AG04450 (cell line): ENCODE measurements at regions not wholly inside any gene's neighbourhood (a gene's known extent, or its start where the extent isn't known, plus 50 kb on each side); places are given as distances from the start of the nearest gene placed in this dataset.

Experiments
- CTCF ChIA-PET: fragments of 300-600, 350-600 bp; formaldehyde crosslinking; extraction: SDS; loops from one replicate; lab custom pipeline; 2022; ENCODE audit warnings: antibody characterized with exemption, inconsistent platforms; lab: Charles Lee
- POLR2A ChIA-PET: fragments of 350-600 bp; formaldehyde crosslinking; extraction: SDS; loops from one replicate; lab custom pipeline; 2021; ENCODE audit warnings: antibody characterized with exemption, inconsistent platforms; lab: Yijun Ruan, JAX
- DNase-seq: peaks from one replicate; pipeline ENCODE4 v3.0.0-alpha.2; 2011; ENCODE audit warnings: low read depth, low spot score
- H3K27ac ChIP-seq: one replicate; pipeline ENCODE4 v1.5.1; 2012; ENCODE audit warnings: low read depth, low read length, control low read depth
- H3K27me3 ChIP-seq: one replicate; pipeline ENCODE4 v1.6.0; 2012; ENCODE audit warnings: low read length; ENCODE audit not compliant: control insufficient read depth, insufficient read depth
- H3K4me3 ChIP-seq: 2 replicates; pipeline ENCODE4 v1.5.1; 2011; ENCODE audit warnings: mild to moderate bottlenecking, low read depth, low read length, control low read depth
- H3K9me3 ChIP-seq: 2 replicates; pipeline ENCODE4 v1.5.1; 2012; ENCODE audit warnings: low read length; ENCODE audit not compliant: control insufficient read depth, insufficient read depth
- TF ChIP-seq, protein P1 (sequence below): IDR thresholded peaks from 2 replicates; pipeline ENCODE4 v1.5.1; 2011; ENCODE audit warnings: low read depth, low read length, control low read depth, inconsistent platforms

DNA sequence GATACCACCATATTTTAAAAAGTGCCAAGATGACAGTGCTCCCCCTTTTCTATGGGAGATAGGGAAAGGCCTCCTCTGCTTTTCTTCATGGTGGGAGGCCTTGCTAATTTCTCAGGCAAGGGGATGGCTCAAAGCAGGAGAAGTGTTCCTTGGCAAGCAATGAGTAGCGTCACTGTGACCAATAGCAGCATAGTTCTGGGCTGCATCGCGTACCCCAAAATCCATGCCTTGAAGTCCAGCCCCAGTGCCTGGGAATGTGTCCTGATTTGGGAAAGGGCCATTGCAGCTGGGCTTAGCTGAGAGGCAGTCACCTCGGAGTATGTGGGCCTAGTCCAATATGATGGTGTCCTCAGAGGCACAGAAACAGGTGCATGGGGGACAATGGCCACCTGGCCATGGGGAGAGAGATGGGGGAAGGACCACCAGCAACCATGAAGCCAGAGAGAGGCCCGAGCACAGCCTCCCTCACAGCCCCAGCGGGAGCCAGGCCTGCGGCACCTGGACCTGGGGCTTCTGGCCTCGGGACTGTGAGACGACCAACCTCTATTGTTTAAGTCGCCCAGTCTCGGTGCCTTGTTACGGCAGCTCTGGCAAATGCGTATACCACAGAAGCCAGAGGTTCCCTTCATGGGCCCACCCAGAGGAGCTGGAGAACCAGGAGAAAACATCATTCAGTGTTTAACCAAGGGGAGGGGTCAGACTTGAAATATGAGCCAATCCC, 153.1 kb upstream of the RPS6KA2 start:
- Histone ChIP-seq H3K9me3 (peaks cover 4% of the 10 kb centered on the region; the same call in 1 of the 2 replicates), H3K27me3 (peaks cover 5% of the 10 kb centered on the region), H3K27ac (no peak overlapping the region), H3K4me3 (no peak overlapping the region)
- DNase-seq, result no peak
- TF ChIP-seq, protein P1, sequence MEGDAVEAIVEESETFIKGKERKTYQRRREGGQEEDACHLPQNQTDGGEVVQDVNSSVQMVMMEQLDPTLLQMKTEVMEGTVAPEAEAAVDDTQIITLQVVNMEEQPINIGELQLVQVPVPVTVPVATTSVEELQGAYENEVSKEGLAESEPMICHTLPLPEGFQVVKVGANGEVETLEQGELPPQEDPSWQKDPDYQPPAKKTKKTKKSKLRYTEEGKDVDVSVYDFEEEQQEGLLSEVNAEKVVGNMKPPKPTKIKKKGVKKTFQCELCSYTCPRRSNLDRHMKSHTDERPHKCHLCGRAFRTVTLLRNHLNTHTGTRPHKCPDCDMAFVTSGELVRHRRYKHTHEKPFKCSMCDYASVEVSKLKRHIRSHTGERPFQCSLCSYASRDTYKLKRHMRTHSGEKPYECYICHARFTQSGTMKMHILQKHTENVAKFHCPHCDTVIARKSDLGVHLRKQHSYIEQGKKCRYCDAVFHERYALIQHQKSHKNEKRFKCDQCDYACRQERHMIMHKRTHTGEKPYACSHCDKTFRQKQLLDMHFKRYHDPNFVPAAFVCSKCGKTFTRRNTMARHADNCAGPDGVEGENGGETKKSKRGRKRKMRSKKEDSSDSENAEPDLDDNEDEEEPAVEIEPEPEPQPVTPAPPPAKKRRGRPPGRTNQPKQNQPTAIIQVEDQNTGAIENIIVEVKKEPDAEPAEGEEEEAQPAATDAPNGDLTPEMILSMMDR, result no peak
- POLR2A ChIA-PET, result no interaction called here
- CTCF ChIA-PET, result no interaction called here

DNA sequence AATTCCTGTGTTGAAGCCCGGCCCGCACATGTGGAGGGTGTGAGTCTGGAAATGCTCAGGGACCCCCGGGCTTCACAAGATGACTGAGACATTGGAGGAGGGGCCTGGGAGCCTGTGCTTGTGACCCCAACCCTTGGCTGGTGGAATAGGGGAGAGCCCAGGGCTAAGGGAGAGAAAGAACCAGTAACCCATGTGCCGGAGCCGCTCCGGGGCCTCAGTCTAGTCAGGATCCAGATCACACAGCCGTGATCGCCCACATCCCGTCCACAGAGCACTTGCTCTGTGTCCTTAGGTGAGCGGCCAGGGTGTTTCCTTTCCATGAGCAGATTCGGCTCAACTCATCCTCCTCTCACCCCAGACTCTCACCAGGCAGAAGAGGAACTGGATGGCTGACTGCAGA, 152.3 kb upstream of the RPS6KA2 start:
- H3K27me3 ChIP-seq, result peaks cover 5% of the 10 kb centered on the region
- ChIA-PET POLR2A (no interaction called here), CTCF (interaction anchor here (0.6 to 2.0 kb wide), 3 partner anchors 7 to 210 kb away, joined by 3 to 9 read pairs (median 4); no protein-coding TSS in a partner anchor)
- no peak for DNase-seq
- TF ChIP-seq, protein P1, result no peak
- H3K9me3 ChIP-seq, result peaks cover 4% of the 10 kb centered on the region; the same call in 1 of the 2 replicates
- H3K4me3 ChIP-seq, result no peak overlapping the region
- no peak overlapping the region for H3K27ac ChIP-seq

DNA sequence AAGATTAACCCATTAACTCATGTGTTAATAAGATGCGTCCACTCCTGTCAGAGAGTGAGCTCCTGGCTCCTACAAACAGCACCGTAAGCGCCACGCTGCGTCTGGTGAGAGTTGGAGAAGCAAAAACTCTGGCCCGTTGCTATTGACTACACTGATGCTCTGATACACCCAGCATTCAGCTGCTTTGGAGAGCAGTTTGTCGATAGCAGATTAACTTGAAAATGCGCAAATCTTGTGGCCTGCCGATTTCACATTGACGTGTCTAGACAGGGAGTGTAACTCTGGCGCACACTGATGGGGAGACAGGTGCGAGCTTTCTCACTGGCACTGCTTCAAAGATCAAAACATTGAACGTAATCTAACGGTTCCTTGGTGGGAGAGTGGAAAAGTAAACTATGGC, 151.7 kb upstream of the RPS6KA2 start:
- DNase-seq, result no peak
- ChIA-PET POLR2A (no interaction called here), CTCF (interaction anchor here (0.6 to 2.0 kb wide), 3 partner anchors 8 to 211 kb away, joined by 3 to 9 read pairs (median 4); no protein-coding TSS in a partner anchor)
- TF ChIP-seq, protein P1, result no peak
- no peak overlapping the region for H3K27ac ChIP-seq
- H3K9me3 ChIP-seq, result peaks cover 4% of the 10 kb centered on the region; the same call in 1 of the 2 replicates
- H3K4me3 ChIP-seq, result no peak overlapping the region
- peaks cover 5% of the 10 kb centered on the region for H3K27me3 ChIP-seq

DNA sequence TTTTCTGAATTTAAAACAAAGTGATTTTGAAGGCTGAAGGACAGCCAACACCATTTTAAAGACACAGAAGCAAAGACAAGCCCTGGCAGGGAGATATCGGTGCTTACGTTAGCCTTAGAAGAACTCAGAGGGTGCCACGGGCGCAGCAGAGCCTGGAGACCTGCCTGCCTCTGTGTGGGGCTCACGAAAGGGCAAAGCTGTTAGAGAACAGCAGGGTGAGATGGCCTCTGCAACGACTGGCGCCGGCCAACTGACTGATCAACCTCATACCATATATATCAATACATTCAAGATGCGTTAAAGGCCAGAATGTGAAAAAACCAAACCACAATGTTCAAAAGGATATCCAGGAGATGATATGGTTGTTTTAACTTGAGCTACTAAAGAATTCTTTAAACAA, 151.0 kb upstream of the RPS6KA2 start:
- no peak for DNase-seq
- POLR2A ChIA-PET, result no interaction called here
- Histone ChIP-seq H3K4me3 (no peak overlapping the region), H3K27ac (no peak overlapping the region), H3K27me3 (peaks cover 5% of the 10 kb centered on the region), H3K9me3 (peaks cover 4% of the 10 kb centered on the region; the same call in 1 of the 2 replicates)
- TF ChIP-seq, protein P1, result no peak
- CTCF ChIA-PET, result interaction anchor here (0.8 to 2.0 kb wide), 2 partner anchors 208 to 211 kb away, joined by 3 to 9 read pairs; no protein-coding TSS in a partner anchor

DNA sequence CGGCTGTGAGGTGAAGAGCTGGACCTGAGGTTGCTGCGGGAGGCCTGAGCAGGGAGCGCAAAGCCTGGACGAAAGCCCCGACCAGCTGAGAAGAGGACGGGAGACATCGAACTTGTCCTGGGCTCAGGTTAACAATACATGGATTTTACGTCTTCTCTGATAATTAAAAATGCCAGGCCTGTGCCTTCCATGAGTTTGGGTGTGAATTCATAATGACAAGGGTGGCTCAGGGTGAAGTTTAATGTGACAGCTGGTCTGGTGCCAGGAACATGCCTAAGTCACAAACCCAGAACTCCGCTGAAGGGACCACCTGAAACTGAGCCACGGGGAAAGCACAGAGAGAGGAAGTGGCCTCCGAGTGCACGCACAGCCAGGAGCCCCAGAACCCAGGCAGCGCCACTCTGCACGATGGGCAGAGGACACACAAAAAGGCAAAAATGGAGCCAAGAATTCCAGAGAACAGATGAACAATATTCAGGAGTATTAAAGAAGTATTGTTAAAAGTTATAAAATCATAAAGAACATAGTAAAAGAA, 150.1 kb upstream of the RPS6KA2 start:
- TF ChIP-seq, protein P1, result no peak
- ChIA-PET CTCF (interaction anchor here (6.0 kb wide), 1 partner anchor 212 kb away, joined by 90 read pairs; no protein-coding TSS in a partner anchor), POLR2A (no interaction called here)
- H3K27ac ChIP-seq, result no peak overlapping the region
- peaks cover 5% of the 10 kb centered on the region for H3K27me3 ChIP-seq
- no peak overlapping the region for H3K4me3 ChIP-seq
- no peaks in the 10 kb centered on the region for H3K9me3 ChIP-seq
- DNase-seq, result no peak
